Fibroblast of mammary gland (primary cell): ENCODE measurements at regions not wholly inside any gene's neighbourhood (a gene's known extent, or its start where the extent isn't known, plus 50 kb on each side); places are given as distances from the start of the nearest gene placed in this dataset.

Source experiments
- DNase-seq: peaks from one replicate; pipeline ENCODE4 v3.0.0-alpha.2; 2010; ENCODE audit warnings: low read depth
- H3K4me3 ChIP-seq: 2 replicates; pipeline ENCODE4 v1.5.1; 2011; ENCODE audit warnings: low read depth, mild to moderate bottlenecking, low read length, moderate library complexity; ENCODE audit not compliant: control insufficient read depth
- CTCF ChIP-seq: conservative IDR thresholded peaks from 2 replicates; pipeline ENCODE4 v1.5.1; 2011; ENCODE audit warnings: low read depth, low read length, inconsistent platforms; ENCODE audit not compliant: control insufficient read depth, insufficient read depth

DNA sequence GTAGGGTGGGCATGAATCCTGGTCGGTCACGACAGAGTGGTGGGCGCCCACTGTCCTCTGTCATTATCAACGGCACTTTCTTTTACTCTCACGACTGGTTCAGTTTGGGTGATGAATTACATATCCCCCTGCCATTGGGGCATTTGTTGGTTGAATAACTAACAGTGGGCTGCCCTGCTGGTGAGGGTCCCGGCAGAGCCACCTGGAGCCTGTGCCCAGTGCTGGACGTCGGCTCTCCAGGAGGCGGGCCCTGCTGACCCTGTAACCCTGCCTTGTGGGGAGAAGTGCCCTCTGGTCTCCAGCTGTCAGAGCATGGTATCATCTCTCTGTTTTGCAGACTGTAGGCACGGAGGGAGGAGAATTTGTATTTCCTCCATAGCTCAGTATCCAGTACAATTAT, 199.1 kb downstream of the GLRX3 start:
- no peak overlapping the region for H3K4me3 ChIP-seq
- TF ChIP-seq CTCF: no peak
- DNase-seq: no peak

DNA sequence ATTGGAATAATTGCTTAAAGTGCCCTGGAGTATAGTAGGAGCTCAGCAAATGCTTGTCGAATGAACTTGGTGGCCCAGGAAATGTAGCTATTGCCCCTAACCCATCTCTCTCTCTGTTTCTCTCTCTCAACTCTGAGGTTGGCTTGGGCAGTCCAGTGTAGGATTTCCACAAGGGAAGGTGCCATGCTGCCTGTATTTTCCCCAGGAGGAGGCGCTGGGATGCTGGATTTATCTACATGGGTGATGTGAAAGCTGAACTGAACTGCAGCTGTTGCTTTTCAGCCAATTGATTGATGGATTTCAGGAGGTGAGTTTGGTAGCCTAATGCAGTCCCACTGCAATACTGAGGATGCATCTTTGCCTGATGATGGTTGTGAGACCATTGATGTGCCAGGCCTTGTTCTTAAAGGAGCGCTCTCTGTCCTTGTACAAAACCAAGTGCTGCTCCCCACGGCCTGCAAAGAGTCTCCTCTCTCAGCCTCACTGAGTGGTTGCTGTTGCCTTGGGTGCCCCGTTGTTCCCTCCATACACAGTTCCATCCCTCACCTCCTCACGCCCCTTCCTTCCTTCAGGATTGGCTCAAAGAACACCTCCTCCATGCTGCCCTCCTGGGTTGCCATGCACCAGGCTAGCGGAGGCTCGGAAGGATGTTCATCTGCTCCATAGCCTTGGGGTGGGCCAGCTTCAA, 200.6 kb downstream of the GLRX3 start:
- no peak for TF ChIP-seq CTCF
- no peak for DNase-seq
- no peak overlapping the region for H3K4me3 ChIP-seq

DNA sequence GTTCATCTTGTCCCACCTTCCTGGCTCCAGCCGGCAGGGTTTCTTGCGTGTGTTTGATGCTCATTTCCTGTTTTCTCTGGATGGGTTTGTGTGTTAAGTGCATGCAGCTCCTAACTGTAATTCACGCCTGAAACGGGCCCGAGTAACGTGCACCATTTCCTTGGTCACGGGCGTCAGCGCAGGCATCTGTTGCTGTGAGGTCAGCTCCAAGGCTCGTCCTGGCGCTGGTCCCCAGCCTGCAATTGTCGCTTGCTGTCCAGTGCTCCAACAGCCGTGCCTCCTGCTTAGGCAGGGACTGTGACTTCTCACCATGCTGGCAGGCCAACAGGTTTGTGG, 201.1 kb downstream of the GLRX3 start:
- no peak for DNase-seq
- no peak overlapping the region for H3K4me3 ChIP-seq
- TF ChIP-seq CTCF: no peak

DNA sequence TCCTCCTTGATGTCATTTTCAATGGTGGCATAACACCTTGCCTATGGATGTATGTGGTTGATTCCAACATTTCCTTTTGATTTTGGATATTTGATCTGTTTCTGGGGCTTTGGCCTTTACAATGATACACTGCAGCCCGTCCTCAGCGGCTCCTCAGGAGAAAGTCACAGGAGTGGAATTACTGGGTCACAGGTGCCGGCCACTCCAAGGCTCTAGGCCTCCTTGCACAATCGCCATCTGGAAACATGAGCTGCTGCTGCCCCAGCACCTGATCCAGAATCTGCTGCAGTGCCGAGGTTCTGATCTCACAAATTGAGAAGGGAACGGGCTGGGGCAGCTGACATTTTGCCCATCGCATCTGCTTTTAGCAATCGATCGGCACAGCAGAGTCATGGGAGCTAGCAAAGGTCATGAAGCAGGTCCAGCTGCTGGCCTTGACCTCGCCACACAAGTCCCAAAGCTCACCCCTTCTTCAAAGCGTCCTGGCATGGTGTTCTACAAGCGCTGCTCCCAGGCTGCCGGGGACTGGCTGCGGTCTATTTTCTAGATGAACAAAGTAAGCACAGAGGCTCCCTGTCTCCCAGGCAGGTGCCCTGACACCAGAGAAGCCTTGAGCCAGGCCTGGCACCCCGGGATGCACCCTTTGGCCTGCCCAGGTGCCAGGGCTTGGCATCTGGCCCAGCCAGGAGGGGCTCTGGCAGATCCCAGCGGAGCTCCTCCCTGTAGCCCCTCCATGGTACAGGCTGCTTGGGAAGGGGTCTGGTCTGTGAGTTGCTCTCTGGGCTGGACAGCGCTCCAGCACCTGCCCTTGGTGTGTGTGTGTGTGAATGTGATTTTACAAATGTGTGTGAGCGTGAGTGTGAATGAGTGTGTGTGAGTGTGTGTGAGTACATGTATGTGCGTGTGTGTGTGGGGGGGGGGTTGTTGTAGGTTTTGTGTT, 201.8 kb downstream of the GLRX3 start:
- TF ChIP-seq CTCF: no peak
- no peak overlapping the region for H3K4me3 ChIP-seq
- DNase-seq: no peak

DNA sequence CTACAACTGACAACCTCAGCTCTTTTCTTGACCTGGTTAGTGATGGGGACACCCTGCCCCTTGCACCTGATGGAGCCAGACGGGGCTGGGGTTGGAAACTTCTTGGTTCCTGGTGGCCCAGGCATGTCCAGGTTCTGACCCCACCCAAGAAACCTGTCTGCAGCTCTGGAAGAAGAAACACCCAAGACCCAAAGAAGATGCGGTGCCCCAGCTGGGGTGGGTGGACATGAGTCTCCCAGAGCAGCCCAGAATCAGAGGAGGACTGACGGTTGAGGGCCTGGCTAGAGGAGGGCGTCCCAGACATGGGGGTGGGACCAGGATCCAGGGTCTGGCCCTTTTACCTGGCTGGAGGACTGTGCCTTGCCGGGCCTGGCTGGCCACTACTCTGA, 202.4 kb downstream of the GLRX3 start:
- no peak for DNase-seq
- TF ChIP-seq CTCF: no peak
- H3K4me3 ChIP-seq: no peak overlapping the region

DNA sequence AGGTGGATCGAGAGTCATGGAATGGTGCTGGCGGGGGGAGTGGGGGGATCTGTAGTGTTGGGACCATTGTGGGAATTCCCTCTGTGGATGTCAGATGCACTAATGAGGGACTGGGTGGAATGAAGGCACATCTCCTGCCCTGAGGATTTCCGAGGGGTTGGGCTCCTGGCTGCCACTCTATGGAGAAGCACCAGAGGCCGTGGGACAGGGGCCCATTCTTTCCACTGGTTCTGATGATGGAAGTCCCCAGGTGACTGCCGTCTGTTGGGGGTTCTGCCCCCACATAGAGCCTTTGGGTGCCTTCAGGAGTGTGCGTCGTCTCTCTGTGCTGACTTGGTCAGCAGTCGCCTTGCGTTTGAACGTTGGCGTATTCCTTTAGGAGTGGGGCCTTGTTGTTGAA, 202.9 kb downstream of the GLRX3 start:
- DNase-seq: no peak
- TF ChIP-seq CTCF: no peak
- no peak overlapping the region for H3K4me3 ChIP-seq

DNA sequence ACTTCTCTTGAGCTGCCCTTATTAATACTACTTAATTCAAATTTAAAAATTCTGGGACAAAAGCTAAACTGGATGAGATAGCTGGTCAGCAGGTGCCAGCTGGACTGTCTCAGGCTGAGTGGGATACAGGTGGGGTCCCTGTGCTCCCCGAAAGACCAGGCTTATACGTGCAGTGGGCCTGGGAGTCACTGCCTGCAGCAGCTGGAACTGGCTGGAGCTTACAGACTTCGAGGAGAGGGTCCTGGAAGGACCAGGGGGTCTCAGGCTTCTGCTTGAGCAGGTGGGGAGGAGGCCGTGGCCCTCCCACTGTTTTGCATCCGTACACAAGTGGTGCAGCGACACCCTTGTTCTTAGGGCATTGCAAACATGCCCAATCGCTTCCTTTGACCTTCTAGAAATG, 203.7 kb downstream of the GLRX3 start:
- no peak for DNase-seq
- H3K4me3 ChIP-seq: no peak overlapping the region
- no peak for TF ChIP-seq CTCF
